HG02678 (cell line): ENCODE measurements at regions not wholly inside any gene's neighbourhood (a gene's known extent, or its start where the extent isn't known, plus 50 kb on each side); places are given as distances from the start of the nearest gene placed in this dataset.
"Not testable (repeated sequence)": the region's sequence is repeated elsewhere in the genome, so short reads cannot be mapped to it uniquely, and the experiment has no call there.

Experiments used
- ATAC-seq: cut with Tn5 transposase; IDR thresholded peaks from one replicate; pipeline ENCODE4 v1.9.1; 2021; ENCODE audit warnings: mild to moderate bottlenecking, moderate library complexity; ENCODE audit not compliant: unreplicated experiment

- no peak for ATAC-seq
Observed at GRCh38 chr2:90209009-90209408, 1517.5 kb downstream of the RPIA start.

- ATAC-seq = no peak
Observed at GRCh38 chr2:90209806-90210205, 1518.3 kb downstream of the RPIA start.

GRCh38 chr2:90215880-90216279 lies 1524.4 kb downstream of the RPIA start:
- ATAC-seq = not testable (repeated sequence)

GRCh38 chr2:90216801-90217200 lies 1525.3 kb downstream of the RPIA start:
- not testable (repeated sequence) for ATAC-seq

GRCh38 chr2:90218534-90218933 lies 1527.1 kb downstream of the RPIA start:
- not testable (repeated sequence) for ATAC-seq

DNA sequence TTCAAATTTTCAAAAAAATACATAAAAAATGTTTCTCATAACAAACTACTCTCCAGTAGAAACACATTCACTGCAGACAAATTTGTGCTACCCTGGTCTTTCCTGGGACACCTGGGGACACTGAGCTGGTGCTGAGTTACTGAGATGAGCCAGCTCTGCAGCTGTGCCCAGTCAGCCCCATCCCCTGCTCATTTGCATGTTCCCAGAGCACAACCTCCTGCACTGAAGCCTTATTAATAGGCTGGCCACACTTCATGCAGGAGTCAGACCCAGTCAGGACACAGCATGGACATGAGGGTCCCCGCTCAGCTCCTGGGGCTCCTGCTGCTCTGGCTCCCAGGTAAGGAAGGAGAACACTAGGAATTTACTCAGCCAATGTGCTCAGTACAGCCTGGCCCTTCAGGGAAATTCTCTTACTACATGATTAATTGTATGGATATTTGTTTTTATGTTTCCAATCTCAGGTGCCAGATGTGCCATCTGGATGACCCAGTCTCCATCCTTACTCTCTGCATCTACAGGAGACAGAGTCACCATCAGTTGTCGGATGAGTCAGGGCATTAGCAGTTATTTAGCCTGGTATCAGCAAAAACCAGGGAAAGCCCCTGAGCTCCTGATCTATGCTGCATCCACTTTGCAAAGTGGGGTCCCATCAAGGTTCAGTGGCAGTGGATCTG lies 1529.3 kb downstream of the RPIA start:
- ATAC-seq = not testable (repeated sequence)

DNA sequence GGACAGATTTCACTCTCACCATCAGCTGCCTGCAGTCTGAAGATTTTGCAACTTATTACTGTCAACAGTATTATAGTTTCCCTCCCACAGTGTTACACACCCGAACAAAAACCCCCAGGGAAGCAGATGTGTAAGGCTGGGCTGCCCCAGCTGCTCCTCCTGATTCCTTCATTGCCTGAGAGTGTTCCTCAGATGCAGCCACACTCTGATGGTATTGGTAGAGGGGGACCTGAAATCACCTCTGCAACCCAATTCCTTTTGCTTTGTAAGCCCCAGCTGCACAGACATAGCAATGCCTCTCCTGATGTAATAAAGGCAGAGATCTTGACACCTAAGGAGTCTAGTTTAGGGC lies 1529.8 kb downstream of the RPIA start:
- no peak for ATAC-seq

GRCh38 chr2:90224767-90225166 lies 1533.3 kb downstream of the RPIA start:
- not testable (repeated sequence) for ATAC-seq

DNA sequence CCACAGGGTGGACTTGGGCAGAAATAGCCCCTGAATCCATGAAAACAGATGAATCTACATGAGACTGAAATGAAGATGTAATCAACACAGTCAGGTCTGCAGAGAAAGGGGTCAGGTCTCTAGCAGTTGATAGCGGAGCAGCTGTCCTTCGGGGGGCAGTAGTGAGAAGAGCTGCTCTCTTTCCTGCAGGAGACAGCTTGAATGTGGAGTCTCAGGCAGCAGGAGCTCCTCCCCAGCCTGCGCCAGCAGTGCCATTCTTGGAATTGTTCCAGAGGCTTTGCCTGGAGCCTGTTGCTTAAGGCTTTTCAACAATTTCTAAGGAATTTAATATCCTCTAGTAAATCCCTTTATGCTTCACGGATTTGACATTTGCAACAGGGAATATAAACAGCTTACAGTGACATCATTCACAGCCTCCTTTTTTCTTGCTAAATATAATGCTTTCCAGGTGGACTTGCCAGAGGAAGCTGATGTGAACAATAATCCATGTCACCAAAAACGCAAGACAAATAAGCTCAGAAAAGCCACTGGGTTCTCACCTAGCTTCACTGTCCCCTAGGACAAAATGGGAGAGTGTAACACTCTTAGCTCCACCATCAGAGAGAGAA lies 1535.1 kb downstream of the RPIA start:
- ATAC-seq = not testable (repeated sequence)

- ATAC-seq = not testable (repeated sequence)
Observed at GRCh38 chr2:90231199-90231598, 1539.7 kb downstream of the RPIA start.

DNA sequence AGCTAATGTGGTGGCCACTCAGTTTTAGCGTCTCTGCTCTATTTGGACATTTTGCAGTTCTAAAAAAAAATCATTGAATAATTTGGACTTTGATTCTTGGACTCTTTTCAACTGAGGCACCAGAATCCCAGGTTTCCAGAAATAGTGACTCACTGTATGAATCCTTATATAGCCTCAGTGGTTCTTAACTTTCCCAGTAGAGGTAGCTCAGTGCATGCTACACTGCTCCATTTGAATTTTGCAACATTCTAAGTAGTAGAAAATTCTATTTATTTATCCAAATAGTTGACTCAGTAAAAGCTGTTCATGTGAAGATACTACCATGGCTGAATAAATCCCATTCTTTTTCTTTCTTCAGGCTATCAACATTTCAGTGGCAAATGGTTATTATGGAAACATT lies 1544.0 kb downstream of the RPIA start:
- not testable (repeated sequence) for ATAC-seq

- not testable (repeated sequence) for ATAC-seq
Observed at GRCh38 chr2:90237923-90238361, 1546.5 kb downstream of the RPIA start.

DNA sequence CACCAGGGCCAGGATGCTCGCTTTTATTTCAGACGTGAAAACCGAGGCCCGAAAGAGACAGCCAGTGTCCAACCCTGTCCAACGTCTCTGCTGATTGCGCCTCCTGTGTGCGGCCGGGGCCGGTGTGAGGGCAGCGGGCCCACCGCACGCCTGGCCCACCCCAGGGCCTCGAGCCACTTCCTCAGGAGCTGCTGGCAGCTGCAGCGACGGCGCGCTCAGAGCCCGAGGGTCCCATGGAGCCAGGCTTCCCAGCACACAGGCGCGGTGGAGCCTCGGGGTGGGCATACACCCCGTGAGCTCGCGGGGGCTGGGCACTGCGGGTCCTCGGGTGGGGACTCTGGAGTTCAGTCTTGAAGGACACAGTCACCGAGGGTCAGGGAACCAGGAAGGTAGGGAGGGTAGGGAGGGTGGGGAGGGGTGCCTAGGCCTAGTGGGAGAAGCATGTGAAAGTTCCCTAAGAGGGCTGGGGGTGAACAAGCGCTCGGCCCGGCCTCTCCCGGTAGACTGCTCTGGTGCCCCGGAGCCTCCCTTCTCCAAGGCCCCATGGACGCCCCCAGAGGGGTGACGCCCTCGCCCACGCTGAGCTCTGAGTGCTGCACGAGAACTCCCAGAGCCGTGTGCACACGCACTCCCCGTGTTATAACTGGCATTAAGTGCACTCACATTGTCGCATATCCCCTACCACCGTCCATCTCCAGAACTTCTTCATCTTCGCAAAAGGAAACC lies 1547.2 kb downstream of the RPIA start:
- not testable (repeated sequence) for ATAC-seq

DNA sequence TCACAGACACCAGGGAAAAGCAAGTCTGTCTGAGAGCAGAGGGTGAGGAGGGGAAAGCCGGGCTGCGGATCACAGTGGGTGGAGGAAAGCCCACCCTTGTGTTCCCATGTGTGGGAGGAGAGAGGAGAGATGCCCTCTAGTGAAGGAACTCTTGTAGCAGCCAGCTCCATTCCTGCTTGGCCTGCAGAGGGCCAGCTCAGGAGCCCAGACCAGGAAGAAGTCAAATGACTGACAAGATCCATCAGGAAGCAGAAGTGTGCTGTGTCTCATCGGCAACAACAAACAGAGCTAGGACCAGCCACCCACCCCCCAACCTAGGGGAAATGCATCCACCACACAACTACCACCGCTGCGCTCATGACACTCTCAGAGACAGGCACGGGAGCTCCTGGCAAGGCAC lies 1548.3 kb downstream of the RPIA start:
- not testable (repeated sequence) for ATAC-seq

- not testable (repeated sequence) for ATAC-seq
Observed at GRCh38 chr2:90244902-90245765, 1553.7 kb downstream of the RPIA start.

DNA sequence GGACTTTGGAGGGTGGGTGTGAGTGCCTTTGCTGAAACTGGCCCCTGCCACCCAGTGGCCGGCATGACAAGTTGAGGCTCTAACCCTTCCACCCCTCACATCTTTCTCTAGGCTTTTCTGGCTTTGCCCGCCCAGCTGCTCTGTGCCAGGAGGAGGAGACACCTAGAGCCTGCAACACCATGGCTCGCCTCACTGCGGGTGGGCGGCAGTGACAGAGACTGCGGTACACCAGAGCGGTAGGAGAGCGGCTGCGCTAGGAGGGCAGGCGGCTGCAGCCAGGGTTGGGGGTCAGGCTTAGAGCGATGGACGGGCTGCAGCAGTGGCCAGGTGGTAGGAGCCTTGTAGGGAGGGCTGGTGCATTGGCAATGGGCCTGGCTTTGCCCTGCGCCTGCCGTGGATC lies 1556.9 kb downstream of the RPIA start:
- ATAC-seq = not testable (repeated sequence)

- not testable (repeated sequence) for ATAC-seq
Observed at GRCh38 chr2:90250350-90250749, 1558.9 kb downstream of the RPIA start.

DNA sequence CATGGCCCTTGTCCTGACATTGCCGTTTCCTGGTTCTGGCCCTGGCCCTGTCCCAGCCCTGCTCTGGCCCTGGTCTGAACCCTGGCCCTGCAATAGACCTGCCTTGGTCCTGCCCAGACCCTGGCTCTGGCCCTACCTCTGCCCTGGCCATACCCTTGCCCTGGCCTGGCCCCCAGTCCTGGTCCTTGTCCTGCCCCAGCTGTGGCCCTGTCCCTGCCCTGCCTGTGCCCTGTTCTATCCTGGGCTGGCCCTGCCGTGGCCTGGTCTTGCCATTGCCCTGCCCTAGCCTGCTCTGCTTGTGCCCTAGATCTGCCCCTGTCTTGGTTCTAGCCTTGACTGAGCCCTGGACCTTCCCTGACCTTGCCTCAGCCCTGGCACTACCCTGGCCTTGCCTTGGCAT lies 1560.1 kb downstream of the RPIA start:
- ATAC-seq = not testable (repeated sequence)

GRCh38 chr2:90253306-90253705 lies 1561.8 kb downstream of the RPIA start:
- not testable (repeated sequence) for ATAC-seq

DNA sequence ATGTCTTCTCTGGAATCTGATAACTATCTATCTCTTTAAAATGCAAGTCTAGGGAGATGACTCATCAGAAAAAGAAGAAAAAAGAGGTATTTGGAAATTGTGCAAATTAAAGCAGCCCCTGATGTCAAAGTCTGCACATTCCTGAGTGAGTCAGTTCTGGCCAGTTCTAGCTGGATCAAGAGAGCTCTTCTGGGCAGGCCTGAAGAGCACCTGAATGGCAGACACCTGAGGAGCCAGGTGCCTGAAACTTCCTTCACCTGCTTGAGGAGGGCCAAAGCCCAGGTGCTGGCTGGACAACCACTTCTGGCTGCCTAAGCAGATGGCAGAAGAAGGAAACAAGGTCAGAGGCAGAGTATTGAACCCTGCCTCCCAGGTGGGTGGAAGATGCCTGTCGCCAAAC lies 1575.4 kb downstream of the RPIA start:
- not testable (repeated sequence) for ATAC-seq

- not testable (repeated sequence) for ATAC-seq
Observed at GRCh38 chr2:90287751-90288150, 1596.3 kb downstream of the RPIA start.
